Nephron progenitor cell (in vitro differentiated cells): ENCODE measurements at regions not wholly inside any gene's neighbourhood (a gene's known extent, or its start where the extent isn't known, plus 50 kb on each side); places are given as distances from the start of the nearest gene placed in this dataset.

Source experiments
- DNase-seq: peaks from one replicate; pipeline ENCODE4 v3.0.0; 2021
- H3K27ac Mint-ChIP-seq: 2 replicates; pipeline ENCODE4 v1.8.0; 2021; ENCODE audit warnings: mild to moderate bottlenecking, moderate library complexity, mixed read lengths
- H3K27me3 Mint-ChIP-seq: 2 replicates; pipeline ENCODE4 v1.8.0; 2021; ENCODE audit warnings: mild to moderate bottlenecking, low read depth, mixed read lengths; ENCODE audit not compliant: poor library complexity
- H3K36me3 Mint-ChIP-seq: 2 replicates; pipeline ENCODE4 v1.8.0; 2021; ENCODE audit warnings: low read depth, mixed read lengths
- H3K4me1 Mint-ChIP-seq: 2 replicates; pipeline ENCODE4 v1.8.0; 2021; ENCODE audit warnings: mixed read lengths
- H3K4me3 Mint-ChIP-seq: 2 replicates; pipeline ENCODE4 v1.8.0; 2021; ENCODE audit warnings: mild to moderate bottlenecking, moderate library complexity, mixed read lengths
- H3K9me3 Mint-ChIP-seq: 2 replicates; pipeline ENCODE4 v1.8.0; 2021; ENCODE audit warnings: mild to moderate bottlenecking, moderate library complexity, mixed read lengths
- CTCF ChIP-seq: fragments of 200-600 bp; sonication (generic); IDR thresholded peaks from 2 replicates; pipeline ENCODE4 v1.5.0; 2021; ENCODE audit warnings: antibody characterized with exemption

GRCh38 chr6:105990151-105990550 is 96.0 kb upstream of the PRDM1 start:
- no peaks in the 10 kb centered on the region for H3K36me3 Mint-ChIP-seq
- peaks cover 66% of the 10 kb centered on the region for H3K4me1 Mint-ChIP-seq
- H3K27ac Mint-ChIP-seq, result no peak overlapping the region
- no peak for TF ChIP-seq CTCF
- no peaks in the 10 kb centered on the region for H3K9me3 Mint-ChIP-seq
- peaks cover 20% of the 10 kb centered on the region for H3K27me3 Mint-ChIP-seq
- H3K4me3 Mint-ChIP-seq, result peak overlapping the region; percentile 4
- no peak for DNase-seq

- Mint-ChIP-seq H3K27me3 (peaks cover 20% of the 10 kb centered on the region), H3K36me3 (no peaks in the 10 kb centered on the region), H3K9me3 (no peaks in the 10 kb centered on the region), H3K4me1 (peaks cover 62% of the 10 kb centered on the region), H3K27ac (no peak overlapping the region), H3K4me3 (no peak overlapping the region)
- TF ChIP-seq CTCF, result no peak
- no peak for DNase-seq
These were observed 97.1 kb upstream of the PRDM1 start for GRCh38 chr6:105988812-105989577.

- no peak for TF ChIP-seq CTCF
- H3K4me3 Mint-ChIP-seq, result no peak overlapping the region
- no peaks in the 10 kb centered on the region for H3K9me3 Mint-ChIP-seq
- no peak for DNase-seq
- H3K4me1 Mint-ChIP-seq, result peaks cover 55% of the 10 kb centered on the region
- H3K36me3 Mint-ChIP-seq, result no peaks in the 10 kb centered on the region
- H3K27me3 Mint-ChIP-seq, result peaks cover 16% of the 10 kb centered on the region
- no peak overlapping the region for H3K27ac Mint-ChIP-seq
These were observed 97.8 kb upstream of the PRDM1 start for GRCh38 chr6:105988321-105988720.

GRCh38 chr6:105987516-105987915 is 98.6 kb upstream of the PRDM1 start:
- Mint-ChIP-seq H3K27me3 (peaks cover 23% of the 10 kb centered on the region), H3K9me3 (peaks cover 2% of the 10 kb centered on the region), H3K4me3 (no peak overlapping the region), H3K4me1 (peaks cover 48% of the 10 kb centered on the region), H3K36me3 (peaks cover 2% of the 10 kb centered on the region), H3K27ac (no peak overlapping the region)
- no peak for TF ChIP-seq CTCF
- DNase-seq, result no peak

GRCh38 chr6:105986998-105987397 is 99.1 kb upstream of the PRDM1 start:
- H3K36me3 Mint-ChIP-seq, result peaks cover 7% of the 10 kb centered on the region
- TF ChIP-seq CTCF, result no peak
- H3K9me3 Mint-ChIP-seq, result peaks cover 7% of the 10 kb centered on the region
- no peak for DNase-seq
- H3K27ac Mint-ChIP-seq, result no peak overlapping the region
- peaks cover 28% of the 10 kb centered on the region for H3K27me3 Mint-ChIP-seq
- H3K4me3 Mint-ChIP-seq, result peak overlapping the region; percentile 73
- peaks cover 43% of the 10 kb centered on the region for H3K4me1 Mint-ChIP-seq
